ENCODE measurements at regions not wholly inside any gene's neighbourhood (a gene's known extent, or its start where the extent isn't known, plus 50 kb on each side); places are given as distances from the start of the nearest gene placed in this dataset.
"Not testable (repeated sequence)": the region's sequence is repeated elsewhere in the genome, so short reads cannot be mapped to it uniquely, and the experiment has no call there.

DNA sequence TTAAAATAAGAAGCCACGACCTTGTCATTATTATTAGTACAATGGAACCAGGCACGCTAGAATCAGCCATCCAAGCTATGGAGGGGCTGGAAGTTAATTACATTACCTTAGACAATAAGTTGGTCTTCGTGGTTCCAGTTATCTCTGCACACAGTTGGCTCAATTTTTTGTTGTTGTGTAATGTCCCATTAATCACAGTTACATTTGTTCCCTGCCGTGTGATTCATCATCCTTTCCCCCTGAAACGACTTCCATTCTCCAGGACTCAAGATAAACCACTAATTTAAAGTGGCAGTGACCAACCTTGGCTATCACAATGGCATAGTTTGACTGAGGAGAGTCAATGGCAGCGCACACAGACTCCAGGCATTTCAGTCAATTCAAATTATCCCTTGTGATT is 905.0 kb downstream of the RAB28 start:
- DNase-seq (ENCODE audit: low read depth) = no peak

DNA sequence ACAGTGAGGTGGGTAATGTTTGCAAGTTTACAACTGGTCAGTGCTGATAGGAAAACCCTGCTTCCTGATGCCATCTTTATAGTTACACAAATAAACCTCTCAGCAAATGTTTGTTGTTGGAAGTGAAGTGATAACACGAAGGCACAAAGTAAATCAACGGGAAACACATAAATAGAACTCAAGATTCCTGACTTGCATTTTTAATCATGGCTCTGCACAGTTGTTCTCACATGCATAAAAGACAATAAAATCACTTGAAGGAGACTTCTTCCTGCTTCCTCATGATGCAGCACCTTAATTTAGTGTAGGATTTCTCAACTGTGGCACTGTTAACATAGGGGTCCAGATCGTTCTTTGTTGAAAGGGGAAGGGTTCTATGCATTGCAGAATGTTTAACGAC is 907.7 kb downstream of the RAB28 start:
- no peak for DNase-seq (ENCODE audit: low read depth)

DNA sequence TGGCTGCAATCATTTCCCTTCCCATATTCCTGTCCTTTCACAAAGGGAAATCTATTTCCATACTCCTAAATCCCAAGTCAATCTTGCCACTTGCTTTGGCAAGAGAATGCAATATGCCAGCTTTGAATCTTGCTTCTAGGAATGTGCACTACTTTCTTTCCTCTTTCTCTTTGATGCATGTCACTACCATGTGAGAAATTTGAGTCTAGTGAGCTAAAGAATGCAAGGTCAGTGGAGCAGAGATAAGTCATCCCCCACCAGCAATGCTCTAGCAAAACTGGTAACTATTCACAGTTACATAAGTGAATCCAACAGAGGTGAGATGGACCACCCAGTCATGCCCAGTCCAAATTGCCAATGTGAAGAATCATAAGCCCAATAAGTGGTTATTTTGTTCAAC is 910.4 kb downstream of the RAB28 start:
- DNase-seq (ENCODE audit: low read depth) = no peak

DNA sequence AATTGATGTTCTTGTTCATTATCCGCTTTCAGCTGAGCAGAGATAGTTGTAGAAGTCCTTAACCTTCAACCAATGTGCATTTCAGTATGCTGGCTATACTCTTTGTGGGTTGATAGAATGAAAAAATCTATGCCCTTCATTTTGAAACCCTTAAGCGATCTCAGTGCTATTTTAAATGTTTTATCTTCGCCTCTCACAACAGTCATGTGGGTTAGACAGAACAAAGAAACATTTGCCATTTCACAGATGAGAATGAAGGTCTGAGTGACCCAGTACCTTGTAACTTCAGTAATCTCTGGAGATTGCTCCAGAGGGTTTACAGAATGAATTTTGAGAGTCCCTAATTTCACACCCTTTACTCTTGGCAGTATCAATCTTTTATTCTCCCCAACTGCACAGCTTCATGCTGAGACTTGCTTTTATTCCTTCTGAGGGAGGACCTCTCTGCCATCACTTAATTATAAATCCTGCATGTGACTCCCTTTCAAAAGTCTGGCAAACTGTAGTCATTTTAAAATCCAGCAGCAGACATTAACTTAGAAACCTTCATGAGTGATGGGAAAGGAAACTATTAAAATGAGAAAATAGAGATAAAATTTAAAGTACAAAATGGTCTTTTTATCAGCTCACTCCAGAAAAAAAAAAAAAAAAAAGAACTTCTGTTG is 921.5 kb downstream of the RAB28 start:
- no peak for DNase-seq (ENCODE audit: low read depth)

DNA sequence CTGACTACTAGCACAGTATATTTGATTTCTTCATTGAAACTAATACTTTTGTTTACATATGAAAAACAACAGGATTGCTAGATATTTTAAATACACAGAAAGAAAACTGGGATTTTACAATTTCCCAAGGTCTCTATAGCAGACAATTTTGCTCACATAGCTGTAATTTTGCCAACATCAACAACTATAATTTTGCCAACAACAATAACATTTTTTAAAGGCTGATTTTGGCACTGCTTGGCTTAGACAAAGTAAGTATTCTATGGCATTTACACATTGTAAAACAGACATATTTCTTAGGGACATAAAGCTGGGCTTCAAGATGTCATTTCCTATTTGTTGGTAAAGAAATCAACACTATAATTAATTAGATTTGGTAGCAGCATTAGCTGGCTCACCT is 922.1 kb downstream of the RAB28 start:
- DNase-seq (ENCODE audit: low read depth) = no peak

DNA sequence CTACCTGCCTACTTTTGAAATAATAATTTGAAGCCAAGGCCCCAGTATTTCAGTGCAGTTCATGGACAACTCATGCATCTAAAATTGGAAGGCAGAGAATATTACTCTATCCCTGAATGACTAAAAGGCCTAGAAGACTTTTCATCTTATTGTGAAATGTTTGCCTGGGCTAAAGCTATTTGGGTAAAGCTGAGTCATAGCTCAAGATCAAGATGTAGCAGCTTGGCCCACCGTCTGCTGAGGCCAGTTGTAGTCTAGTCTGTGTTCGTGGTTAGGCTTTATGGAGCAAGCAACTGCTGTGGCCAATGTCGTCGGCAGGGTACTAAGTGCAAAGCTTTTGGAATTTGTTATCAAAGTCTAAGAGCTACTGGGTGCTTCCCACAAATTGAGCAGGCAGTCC is 929.1 kb downstream of the RAB28 start:
- peak; percentile 0 for DNase-seq (ENCODE audit: low read depth)

DNA sequence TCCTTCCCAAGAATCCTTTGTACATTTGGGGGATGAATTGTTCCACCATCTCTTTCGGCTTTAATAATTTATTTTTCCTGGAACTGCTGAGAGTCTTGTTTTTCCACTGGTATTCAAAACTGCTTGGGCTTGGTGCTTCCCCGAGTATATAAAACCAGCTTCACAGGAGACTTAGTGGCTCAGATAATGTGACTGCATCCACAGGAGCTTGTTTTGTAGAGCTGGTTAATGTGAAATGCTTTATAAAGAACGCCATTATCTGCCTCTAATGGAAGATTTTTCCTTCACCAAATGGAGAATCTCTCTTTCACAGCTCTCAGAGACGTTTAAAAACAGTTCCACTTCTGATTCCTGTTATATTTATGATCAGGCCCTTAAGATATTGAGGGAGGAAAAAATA is 935.5 kb downstream of the RAB28 start:
- DNase-seq (ENCODE audit: low read depth) = no peak

DNA sequence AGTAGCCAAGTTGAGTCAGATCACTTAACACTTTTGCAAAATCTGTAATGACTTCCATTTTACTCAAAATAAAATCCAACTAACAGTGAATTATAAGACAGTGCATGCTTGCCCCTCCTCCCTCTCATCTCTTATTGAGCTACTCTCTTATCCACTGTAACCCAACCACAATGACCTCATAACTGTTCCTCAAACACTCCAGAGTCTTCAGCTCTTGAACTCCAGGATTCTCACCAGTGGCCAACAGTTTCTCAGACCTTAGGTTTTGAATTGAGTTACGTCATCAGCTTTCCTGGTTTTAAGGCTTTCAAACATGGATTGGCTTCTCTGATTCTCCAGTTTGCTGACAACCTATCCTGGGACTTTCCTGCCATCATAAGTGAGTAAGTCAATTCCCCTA is 938.3 kb downstream of the RAB28 start:
- no peak for DNase-seq (ENCODE audit: low read depth)

DNA sequence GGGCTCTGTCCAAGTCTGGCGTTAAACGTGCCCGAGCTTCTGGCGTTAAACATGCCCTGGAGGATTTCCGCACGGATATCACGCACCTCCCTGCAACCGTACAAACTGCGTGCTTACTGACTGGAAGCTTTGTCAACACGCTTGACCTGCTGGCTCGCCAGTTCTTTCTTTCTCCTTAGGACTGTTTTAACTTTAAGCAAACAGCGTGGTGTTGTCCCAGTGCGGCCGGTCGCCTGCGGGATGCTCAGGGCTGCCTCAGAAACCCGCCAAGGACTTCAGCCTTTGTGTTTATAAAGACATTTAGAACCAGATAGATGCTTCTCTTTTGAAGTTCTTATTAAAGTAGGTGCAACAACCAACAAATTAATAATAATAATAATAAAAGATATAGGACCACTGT is 946.0 kb downstream of the RAB28 start:
- DNase-seq (ENCODE audit: low read depth) = no peak

DNA sequence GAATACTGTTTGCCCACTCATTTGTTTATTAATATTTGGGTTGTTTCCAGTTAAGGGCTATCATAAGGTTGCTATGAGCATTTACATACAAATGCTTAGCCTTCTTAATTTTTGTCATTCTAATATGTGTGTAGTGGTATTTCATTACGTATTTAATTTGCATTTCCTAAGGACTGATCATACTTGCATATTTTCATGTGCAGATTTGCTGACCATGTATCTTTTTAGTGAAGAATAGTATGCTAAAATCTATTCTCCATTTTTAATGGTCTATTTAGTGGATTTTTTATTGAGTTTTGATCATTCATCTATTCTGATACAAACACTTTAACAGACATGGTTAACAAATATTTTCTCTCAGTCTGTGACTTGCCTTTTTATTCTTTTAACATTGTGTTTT is 949.5 kb downstream of the RAB28 start:
- DNase-seq (ENCODE audit: low read depth) = no peak

DNA sequence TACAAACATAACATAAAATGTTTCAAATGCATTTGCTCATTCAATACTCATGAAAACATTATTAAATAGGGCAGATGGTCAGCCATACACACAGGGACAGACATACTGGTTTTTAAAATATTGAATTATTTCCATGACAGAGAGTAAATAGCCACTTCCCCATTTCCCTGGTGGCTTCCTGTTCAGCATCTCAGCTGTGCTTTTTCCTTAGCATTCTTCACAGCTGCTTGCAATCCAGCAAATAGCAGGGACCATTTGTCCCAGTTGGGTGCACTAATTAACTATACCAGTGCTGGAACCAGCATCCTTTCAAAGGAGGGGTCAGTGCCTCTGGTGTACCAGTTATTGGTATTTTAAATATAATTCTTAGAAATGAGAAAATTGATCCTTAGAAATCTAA is 964.7 kb downstream of the RAB28 start:
- no peak for DNase-seq (ENCODE audit: low read depth)

DNA sequence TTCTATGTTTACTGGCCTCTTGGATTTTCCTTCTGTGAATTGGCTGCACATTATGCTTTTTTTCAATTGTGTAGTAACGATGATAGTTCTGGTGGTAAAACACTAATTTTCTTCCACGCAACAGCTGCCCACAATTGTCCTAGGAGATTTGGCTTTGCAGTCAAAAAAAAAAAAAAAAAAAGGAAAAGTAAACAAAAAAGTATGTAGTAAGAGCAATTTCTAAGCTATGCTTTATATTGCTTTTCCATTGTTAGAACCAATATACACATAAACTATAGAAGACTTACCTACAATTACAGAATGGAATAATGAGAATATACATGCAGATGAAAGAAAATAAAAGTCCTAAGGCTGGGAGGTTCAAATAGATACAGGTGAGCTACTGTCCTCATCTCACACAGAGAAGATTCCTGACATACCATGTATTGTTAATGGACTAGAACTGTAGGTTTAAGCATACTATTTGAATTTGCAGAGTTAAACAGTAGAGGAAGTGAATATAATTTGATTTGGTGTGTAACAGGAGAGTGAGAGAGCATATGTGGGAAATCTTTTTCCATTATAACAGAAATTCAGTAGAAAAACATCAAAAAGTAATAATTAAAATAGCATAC is 976.2 kb downstream of the RAB28 start:
- no peak for DNase-seq (ENCODE audit: low read depth)

DNA sequence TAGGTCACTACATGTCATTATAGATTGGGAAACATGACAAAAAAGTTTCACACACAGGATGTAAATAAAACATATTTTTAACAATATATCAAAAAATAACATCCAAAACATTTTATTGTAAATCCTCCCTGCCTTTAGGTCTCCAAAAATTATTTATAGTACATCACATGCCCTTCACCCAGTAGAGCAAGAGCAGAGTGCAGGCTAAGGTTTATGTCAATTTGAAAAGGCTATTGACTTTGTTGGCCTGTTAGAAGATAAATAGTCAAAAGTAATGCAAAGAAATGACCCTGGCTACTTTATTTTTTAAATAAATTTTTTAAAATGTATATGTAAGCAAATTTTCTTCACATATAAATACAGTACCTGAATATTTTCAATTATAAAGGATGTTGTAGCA is 983.7 kb downstream of the RAB28 start:
- DNase-seq (ENCODE audit: low read depth) = no peak

DNA sequence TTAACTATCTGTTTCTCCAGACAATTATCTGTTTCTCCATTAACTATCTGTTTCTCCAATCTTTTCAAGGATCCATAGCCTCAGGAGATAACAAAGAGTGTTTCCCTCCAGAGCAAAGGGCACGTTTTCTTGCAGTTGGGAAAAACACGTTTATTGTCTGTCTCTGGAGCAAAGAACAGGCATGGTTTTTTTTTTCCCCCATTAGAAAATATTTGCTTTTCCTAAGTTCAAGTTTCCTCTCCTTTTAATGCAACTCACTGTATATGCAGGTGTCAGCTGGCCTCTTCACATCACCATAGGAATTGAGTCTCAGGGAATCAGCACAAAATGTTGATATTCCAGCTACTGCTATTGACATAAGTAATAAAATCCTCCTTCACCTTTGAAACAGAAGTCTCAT is 984.4 kb downstream of the RAB28 start:
- no peak for DNase-seq (ENCODE audit: low read depth)

DNA sequence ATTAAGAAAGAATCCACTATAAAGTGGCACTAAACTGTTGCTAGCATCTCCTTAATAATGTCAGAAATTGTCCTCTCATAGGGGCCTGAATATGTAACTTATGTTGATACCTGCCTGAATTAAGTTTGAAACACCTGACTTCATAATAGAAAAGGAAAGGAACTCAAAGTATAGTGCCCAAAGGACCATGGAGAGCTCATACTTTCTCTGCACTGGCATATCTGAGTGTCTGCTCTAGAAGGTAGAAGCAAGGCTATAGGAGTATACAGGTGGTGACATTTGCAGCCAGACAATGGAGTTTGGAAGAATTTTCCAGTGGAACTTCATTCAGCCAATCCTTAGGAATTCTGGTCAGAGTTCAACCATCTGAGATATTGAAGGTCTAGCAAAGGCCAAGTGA is 988.9 kb downstream of the RAB28 start:
- no peak for DNase-seq (ENCODE audit: low read depth)

DNA sequence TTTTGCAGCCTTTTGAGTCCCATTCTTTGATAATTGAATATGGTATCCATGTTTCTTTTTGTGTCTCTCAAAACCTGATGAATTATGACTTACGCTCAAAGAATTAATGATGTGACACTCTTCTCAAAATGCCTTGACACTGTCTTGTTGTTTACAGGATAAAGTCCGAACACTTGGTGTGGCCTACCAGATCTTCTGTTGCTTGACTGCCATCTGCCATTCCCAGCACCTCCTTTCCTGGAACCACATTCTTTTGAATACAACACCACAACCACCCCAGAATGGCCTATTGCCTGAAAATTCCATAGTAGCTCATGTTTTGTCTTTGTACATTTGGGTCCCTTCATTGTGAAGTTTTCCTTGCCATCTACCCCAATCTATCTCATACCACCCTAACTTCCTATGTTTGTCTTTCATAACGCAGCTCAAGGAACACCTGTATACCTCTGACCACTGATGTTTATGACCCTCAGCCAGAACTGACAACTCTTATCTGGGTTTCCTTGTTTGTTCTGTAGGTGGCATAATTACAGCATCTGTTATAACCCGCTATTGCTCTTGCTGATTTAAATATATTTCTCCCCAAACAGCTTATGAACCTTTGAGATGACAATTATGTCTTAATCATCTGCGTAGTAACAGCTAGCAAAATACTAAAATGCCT is 991.3 kb downstream of the RAB28 start:
- DNase-seq (ENCODE audit: low read depth) = no peak

DNA sequence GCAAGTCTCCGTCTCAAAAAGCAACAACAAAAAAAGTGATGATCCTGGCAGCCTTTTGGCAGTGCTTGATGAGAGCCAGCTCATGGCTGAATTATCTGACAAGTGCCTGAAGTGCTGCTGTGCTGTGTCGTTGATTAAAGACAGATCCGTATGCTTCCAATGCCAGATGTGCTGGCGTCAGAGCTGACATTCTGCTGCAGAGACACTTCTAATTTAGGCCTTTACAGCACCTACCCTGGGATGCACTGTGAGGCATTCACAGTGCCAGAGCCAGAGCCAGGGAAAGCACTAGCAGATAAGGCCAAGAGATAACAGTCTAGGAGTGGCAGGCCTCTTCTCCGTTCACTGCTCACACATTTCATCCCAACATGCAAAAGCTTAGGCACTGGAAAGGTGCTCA is 995.5 kb downstream of the RAB28 start:
- no peak for DNase-seq (ENCODE audit: low read depth)

DNA sequence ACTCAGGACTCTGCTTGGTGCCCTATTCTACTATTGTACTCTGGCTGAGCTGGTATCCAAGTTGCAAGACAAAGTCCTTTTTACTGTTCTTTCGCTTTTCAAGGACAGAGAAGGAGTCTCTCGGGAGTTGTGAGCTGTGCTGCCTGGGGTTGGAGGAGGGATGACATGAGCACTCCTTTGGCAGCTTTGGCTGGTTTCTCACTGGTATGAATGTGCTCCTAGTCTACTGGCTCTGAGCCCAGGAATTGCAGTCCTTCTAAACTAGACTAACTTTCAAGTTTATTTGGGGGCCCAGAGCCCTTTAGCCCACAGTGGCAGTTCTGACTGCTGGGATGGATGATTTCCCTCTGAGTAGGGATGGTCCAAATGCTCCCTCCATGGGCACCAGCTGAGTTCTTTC is 997.1 kb downstream of the RAB28 start:
- no peak for DNase-seq (ENCODE audit: low read depth)

DNA sequence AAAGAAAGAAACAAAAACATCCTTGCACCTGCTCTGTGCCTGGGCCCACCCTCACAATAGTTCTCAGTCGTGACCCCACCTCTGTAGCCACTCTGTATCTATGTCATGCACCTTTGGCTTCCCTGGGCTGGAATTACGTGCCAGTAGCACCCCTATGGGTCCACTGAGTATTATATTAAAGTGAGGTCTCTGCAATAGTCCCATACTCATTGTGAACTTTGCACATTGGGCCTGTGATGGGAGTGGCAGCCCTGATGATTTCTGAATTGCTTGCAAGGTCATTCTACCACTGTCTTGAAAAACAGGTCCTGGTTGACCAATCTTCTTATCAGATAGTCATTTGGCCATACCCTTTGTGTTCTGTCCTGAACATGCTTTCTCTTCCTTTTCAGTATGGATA is 1012.1 kb downstream of the RAB28 start:
- no peak for DNase-seq (ENCODE audit: low read depth)

DNA sequence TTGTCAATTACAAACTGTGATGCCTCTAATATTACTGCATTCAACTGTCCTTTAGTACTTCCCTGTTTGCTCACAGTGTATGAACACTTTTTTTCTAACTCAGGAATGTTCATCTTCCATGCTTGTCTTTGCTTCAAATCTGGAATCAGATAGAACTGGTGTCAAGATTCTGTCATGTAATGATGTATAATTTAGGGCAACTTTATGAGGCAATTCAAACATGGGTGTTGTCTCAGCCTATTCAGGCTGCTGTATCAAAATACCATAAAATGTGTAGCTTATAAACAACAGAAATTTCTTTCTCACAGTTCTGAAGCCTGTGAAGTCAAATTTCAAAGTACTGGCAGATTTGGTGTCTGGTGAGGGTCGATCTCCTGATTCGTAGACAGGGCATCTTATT is 1012.9 kb downstream of the RAB28 start:
- no peak for DNase-seq (ENCODE audit: low read depth)

DNA sequence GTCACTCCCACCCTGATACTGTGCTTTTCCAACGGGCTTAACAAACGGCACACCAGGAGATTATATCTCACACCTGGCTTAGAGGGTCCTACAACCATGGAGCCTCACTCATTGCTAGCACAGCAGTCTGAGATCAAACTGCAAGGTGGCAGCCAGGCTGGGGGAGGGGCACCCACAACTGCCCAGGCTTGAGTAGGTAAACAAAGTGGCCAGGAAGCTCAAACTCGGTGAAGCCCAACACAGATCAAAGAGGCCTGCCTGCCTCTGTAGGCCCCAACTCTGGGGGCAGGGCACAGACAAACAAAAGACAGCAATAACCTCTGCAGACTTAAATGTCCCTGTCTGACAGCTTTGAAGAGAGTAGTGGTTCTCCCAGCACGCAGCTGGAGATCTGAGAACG is 1022.6 kb downstream of the RAB28 start:
- DNase-seq (ENCODE audit: low read depth) = not testable (repeated sequence)

DNA sequence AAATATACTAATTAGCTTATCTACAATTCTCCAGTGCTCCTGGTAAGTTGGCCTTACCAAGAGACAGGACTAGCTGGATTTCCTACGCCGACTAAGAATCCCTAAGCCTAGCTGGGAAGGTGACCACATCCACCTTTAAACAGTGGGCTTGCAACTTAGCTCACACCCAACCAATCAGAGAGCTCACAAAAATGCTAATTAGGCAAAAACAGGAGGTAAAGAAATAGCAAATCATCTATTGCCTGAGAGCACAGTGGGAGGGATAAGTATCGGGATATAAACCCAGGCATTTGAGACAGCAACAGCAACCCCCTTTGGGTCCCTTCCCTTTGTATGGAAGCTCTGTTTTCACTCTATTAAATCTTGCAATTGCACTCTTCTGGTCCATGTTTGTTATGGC is 1025.0 kb downstream of the RAB28 start:
- no peak for DNase-seq (ENCODE audit: low read depth)

DNA sequence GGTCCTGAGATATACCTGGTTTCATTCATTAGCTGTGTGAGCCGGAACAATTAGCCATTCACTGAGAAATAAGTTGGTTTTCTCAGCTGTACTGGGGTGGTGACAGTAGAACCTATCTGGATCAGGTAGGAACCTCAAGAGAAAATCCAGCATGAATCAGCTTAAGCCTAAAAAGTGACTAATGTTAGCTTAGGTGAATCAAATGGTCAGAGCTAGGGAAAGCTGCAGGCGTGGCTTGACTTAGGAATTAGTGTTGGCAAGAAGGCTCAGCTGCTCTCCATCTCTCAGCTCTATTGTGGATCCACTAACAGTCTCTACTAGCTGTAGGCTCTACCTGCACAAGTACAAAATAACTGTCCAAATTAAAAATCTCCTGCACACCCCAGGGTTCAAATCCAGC is 1025.5 kb downstream of the RAB28 start:
- no peak for DNase-seq (ENCODE audit: low read depth)

DNA sequence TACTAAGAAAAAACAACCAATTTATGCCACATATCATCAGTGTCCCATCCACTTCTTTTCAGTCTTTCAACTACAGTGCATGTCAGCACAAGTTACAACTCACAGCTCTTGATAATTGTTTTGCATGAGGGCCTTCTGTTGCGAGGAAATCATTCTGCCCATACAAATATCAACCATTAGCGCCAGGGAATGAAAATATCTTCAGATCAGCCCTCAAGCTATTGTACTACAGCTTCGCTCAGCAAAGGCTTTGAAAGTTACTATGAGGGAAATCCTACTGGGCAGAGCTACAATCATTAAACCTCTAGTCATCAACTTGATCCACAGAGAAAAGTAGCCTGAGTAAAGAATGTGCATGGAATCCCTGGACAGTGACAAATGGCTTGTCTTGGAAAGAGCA is 1023.6 kb upstream of the HS3ST1 start:
- no peak for DNase-seq (ENCODE audit: low read depth)
